NT2/D1 (cell line): ENCODE measurements at regions not wholly inside any gene's neighbourhood (a gene's known extent, or its start where the extent isn't known, plus 50 kb on each side); places are given as distances from the start of the nearest gene placed in this dataset.

Experiments
- SUZ12 ChIP-seq: IDR thresholded peaks from 2 replicates; pipeline ENCODE4 v1.6.1; 2011; ENCODE audit not compliant: insufficient read length, insufficient read depth; ENCODE audit errors: extremely low read depth
- YY1 ChIP-seq: IDR thresholded peaks from 2 replicates; pipeline ENCODE4 v1.6.1; 2011; ENCODE audit not compliant: insufficient read length, insufficient read depth
- ZNF274 ChIP-seq: IDR thresholded peaks from 2 replicates; pipeline ENCODE4 v1.6.1; 2011; ENCODE audit warnings: mild to moderate bottlenecking, low read depth, low read length

DNA sequence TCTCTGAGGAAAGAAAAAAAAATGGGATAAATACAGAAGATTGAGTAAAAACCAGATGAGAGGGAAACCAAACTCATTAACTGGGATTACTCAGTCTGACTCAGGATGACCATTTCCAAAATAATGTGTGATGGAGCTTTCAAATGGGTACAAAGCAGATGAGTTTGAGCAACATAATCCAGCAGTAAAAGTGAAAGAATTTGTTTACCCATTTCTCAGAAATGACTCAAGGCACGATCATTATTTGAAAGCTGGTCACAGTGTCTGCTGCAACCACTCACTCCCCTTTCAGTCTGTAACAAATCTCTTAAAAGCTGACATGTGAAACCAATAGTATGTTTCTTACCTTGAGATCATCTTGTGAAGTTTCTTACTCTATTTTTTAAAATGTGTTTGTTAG lies 104.7 kb upstream of the KLF14 start:
- no peak for TF ChIP-seq ZNF274
- no peak for TF ChIP-seq YY1
- TF ChIP-seq SUZ12: no peak
